Sigmoid colon (tissue), 4 donors: ENCODE measurements at regions not wholly inside any gene's neighbourhood (a gene's known extent, or its start where the extent isn't known, plus 50 kb on each side); places are given as distances from the start of the nearest gene placed in this dataset.

Source experiments
- CTCF ChIP-seq, 4 experiments: fragments of 450-650 bp in 3 of 4; fragments of 200-600 bp in 1 of 4; IDR thresholded peaks; one replicate each; pipeline ENCODE4 v1.5.1; 2016 to 2019; ENCODE audit warnings: antibody characterized with exemption in 4 of 4, mild to moderate bottlenecking in 3 of 4, moderate library complexity in 2 of 4
- EP300 ChIP-seq, 4 donors: sonication (generic); formaldehyde crosslinking; IDR thresholded peaks; one replicate each; pipeline ENCODE4 v1.6.1; 2017; ENCODE audit warnings: antibody characterized with exemption in 4 of 4
- POLR2A ChIP-seq, 2 donors: fragments of 450-650 bp; IDR thresholded peaks; one replicate each; pipeline ENCODE4 v1.6.1; 2016; ENCODE audit warnings: antibody characterized with exemption in 2 of 2, mild to moderate bottlenecking in 2 of 2, moderate library complexity in 2 of 2
- POLR2AphosphoS5 ChIP-seq, 4 donors: sonication (generic); formaldehyde crosslinking; IDR thresholded peaks; one replicate each; pipeline ENCODE4 v1.6.1; 2017; ENCODE audit warnings: antibody characterized with exemption in 4 of 4

- TF ChIP-seq POLR2A (IDR thresholded peaks at IDR 0.05) (no peak), CTCF (IDR thresholded peaks at IDR 0.05) (no peak), POLR2AphosphoS5 (IDR thresholded peaks at IDR 0.05) (no peak), EP300 (IDR thresholded peaks at IDR 0.05) (no peak)
Measured at GRCh38 chr4:182083671-182084410, 159.4 kb upstream of the TENM3 start.
